Stimulated activated CD4-positive, alpha-beta T cell treated with anti-CD3 and anti-CD28 coated beads, Interleukin-4, amount 100 ng/mL, for 48 hours (primary cell): ENCODE measurements at regions not wholly inside any gene's neighbourhood (a gene's known extent, or its start where the extent isn't known, plus 50 kb on each side); places are given as distances from the start of the nearest gene placed in this dataset.

Experiments
- DNase-seq, 2 donors: peaks; one replicate each; pipeline ENCODE4 v3.0.0-alpha.2; 2020; ENCODE audit warnings: low read depth in 2 of 2

GRCh38 chr2:220915092-220915623, 656.9 kb downstream of the EPHA4 start:
- DNase-seq, result no peak

GRCh38 chr2:220916931-220917330, 655.2 kb downstream of the EPHA4 start:
- DNase-seq, result no peak

- DNase-seq, result no peak
Measured at GRCh38 chr2:220930271-220931076, 641.6 kb downstream of the EPHA4 start.

GRCh38 chr2:220931491-220931890, 640.6 kb downstream of the EPHA4 start:
- DNase-seq, result no peak

- no peak for DNase-seq
Measured at GRCh38 chr2:220932041-220932440, 640.1 kb downstream of the EPHA4 start.

- DNase-seq, result peak in 1 of 2 donors; percentile 10
Measured at GRCh38 chr2:220935789-220936321, 636.2 kb downstream of the EPHA4 start.

- DNase-seq, result no peak
Measured at GRCh38 chr2:220936641-220937197, 635.4 kb downstream of the EPHA4 start.

GRCh38 chr2:220937245-220937644, 634.9 kb downstream of the EPHA4 start:
- DNase-seq, result no peak

GRCh38 chr2:220940646-220941045, 631.5 kb downstream of the EPHA4 start:
- DNase-seq, result no peak

- no peak for DNase-seq
Measured at GRCh38 chr2:220941683-220942082, 630.4 kb downstream of the EPHA4 start.

- no peak for DNase-seq
Measured at GRCh38 chr2:220946552-220946951, 625.6 kb downstream of the EPHA4 start.

GRCh38 chr2:220948579-220948978, 623.5 kb downstream of the EPHA4 start:
- no peak for DNase-seq

GRCh38 chr2:220949466-220949865, 622.6 kb downstream of the EPHA4 start:
- DNase-seq, result no peak

GRCh38 chr2:220955776-220956175, 616.3 kb downstream of the EPHA4 start:
- no peak for DNase-seq

- no peak for DNase-seq
Measured at GRCh38 chr2:220956429-220956828, 615.7 kb downstream of the EPHA4 start.

- DNase-seq, result no peak
Measured at GRCh38 chr2:220959391-220959802, 612.7 kb downstream of the EPHA4 start.

GRCh38 chr2:220961143-220961860, 610.8 kb downstream of the EPHA4 start:
- no peak for DNase-seq

- DNase-seq, result no peak
Measured at GRCh38 chr2:220962556-220962955, 609.5 kb downstream of the EPHA4 start.

- no peak for DNase-seq
Measured at GRCh38 chr2:220963076-220963475, 609.0 kb downstream of the EPHA4 start.

GRCh38 chr2:220963930-220964329, 608.2 kb downstream of the EPHA4 start:
- DNase-seq, result no peak

GRCh38 chr2:220966636-220967035, 605.5 kb downstream of the EPHA4 start:
- DNase-seq, result no peak

- no peak for DNase-seq
Measured at GRCh38 chr2:220969348-220969747, 602.8 kb downstream of the EPHA4 start.
